ENCODE measurements at regions not wholly inside any gene's neighbourhood (a gene's known extent, or its start where the extent isn't known, plus 50 kb on each side); places are given as distances from the start of the nearest gene placed in this dataset.

- Histone ChIP-seq H2AFZ (ENCODE audit: low read length) (no peak overlapping the region), H3K79me2 (ENCODE audit: insufficient read depth, low read length) (no peaks in the 10 kb centered on the region), H3K4me3 (ENCODE audit: low read depth, low read length, poor library complexity, severe bottlenecking) (no peak overlapping the region), H3K27me3 (ENCODE audit: insufficient read depth, low read length) (no peaks in the 10 kb centered on the region), H3K4me1 (ENCODE audit: insufficient read depth, low read length, severe bottlenecking) (no peaks in the 10 kb centered on the region), H3K9ac (ENCODE audit: low read length) (no peak overlapping the region), H3K36me3 (ENCODE audit: insufficient read depth, low read length) (no peaks in the 10 kb centered on the region), H3K27ac (ENCODE audit: low read depth, low read length, poor library complexity, severe bottlenecking) (no peak overlapping the region), H3K9me2 (ENCODE audit: low read depth, low read length) (no peaks in the 10 kb centered on the region), H4K20me1 (ENCODE audit: insufficient read depth, low read length) (no peaks in the 10 kb centered on the region), H3K4me2 (ENCODE audit: low read length) (no peak overlapping the region), H3F3A (ENCODE audit: insufficient read depth, low read length) (no peaks in the 10 kb centered on the region), H3K9me3 (ENCODE audit: low read length) (no peaks in the 10 kb centered on the region)
- TF ChIP-seq CTCF (IDR thresholded peaks at IDR 0.05; ENCODE audit: low read length), result no peak
- TF ChIP-seq EZH2 (IDR thresholded peaks at IDR 0.05; ENCODE audit: borderline replicate concordance, low read length), result no peak
Measured at GRCh38 chr1:221343607-221344006, 398.3 kb downstream of the DUSP10 start.

- TF ChIP-seq CTCF (IDR thresholded peaks at IDR 0.05; ENCODE audit: low read length), result no peak
- no peak for TF ChIP-seq EZH2 (IDR thresholded peaks at IDR 0.05; ENCODE audit: borderline replicate concordance, low read length)
- Histone ChIP-seq H3K9me2 (ENCODE audit: low read depth, low read length) (no peaks in the 10 kb centered on the region), H4K20me1 (ENCODE audit: insufficient read depth, low read length) (no peaks in the 10 kb centered on the region), H3K36me3 (ENCODE audit: insufficient read depth, low read length) (no peaks in the 10 kb centered on the region), H3F3A (ENCODE audit: insufficient read depth, low read length) (no peaks in the 10 kb centered on the region), H3K9ac (ENCODE audit: low read length) (no peak overlapping the region), H2AFZ (ENCODE audit: low read length) (no peak overlapping the region), H3K27ac (ENCODE audit: low read depth, low read length, poor library complexity, severe bottlenecking) (no peak overlapping the region), H3K27me3 (ENCODE audit: insufficient read depth, low read length) (no peaks in the 10 kb centered on the region), H3K9me3 (ENCODE audit: low read length) (no peaks in the 10 kb centered on the region), H3K4me2 (ENCODE audit: low read length) (no peak overlapping the region), H3K4me3 (ENCODE audit: low read depth, low read length, poor library complexity, severe bottlenecking) (no peak overlapping the region), H3K4me1 (ENCODE audit: insufficient read depth, low read length, severe bottlenecking) (no peaks in the 10 kb centered on the region), H3K79me2 (ENCODE audit: insufficient read depth, low read length) (no peaks in the 10 kb centered on the region)
Measured at GRCh38 chr1:221344693-221345092, 397.2 kb downstream of the DUSP10 start.

GRCh38 chr1:221347706-221348105, 394.2 kb downstream of the DUSP10 start:
- no peak overlapping the region for H3K27ac ChIP-seq (ENCODE audit: low read depth, low read length, poor library complexity, severe bottlenecking)
- H3K4me1 ChIP-seq (ENCODE audit: insufficient read depth, low read length, severe bottlenecking), result no peaks in the 10 kb centered on the region
- no peaks in the 10 kb centered on the region for H4K20me1 ChIP-seq (ENCODE audit: insufficient read depth, low read length)
- TF ChIP-seq EZH2 (IDR thresholded peaks at IDR 0.05; ENCODE audit: borderline replicate concordance, low read length) (no peak), CTCF (IDR thresholded peaks at IDR 0.05; ENCODE audit: low read length) (no peak)
- no peaks in the 10 kb centered on the region for H3K27me3 ChIP-seq (ENCODE audit: insufficient read depth, low read length)
- H3K36me3 ChIP-seq (ENCODE audit: insufficient read depth, low read length), result no peaks in the 10 kb centered on the region
- no peak overlapping the region for H3K4me3 ChIP-seq (ENCODE audit: low read depth, low read length, poor library complexity, severe bottlenecking)
- no peak overlapping the region for H3K9ac ChIP-seq (ENCODE audit: low read length)
- H3F3A ChIP-seq (ENCODE audit: insufficient read depth, low read length), result no peaks in the 10 kb centered on the region
- no peaks in the 10 kb centered on the region for H3K9me2 ChIP-seq (ENCODE audit: low read depth, low read length)
- H3K79me2 ChIP-seq (ENCODE audit: insufficient read depth, low read length), result no peaks in the 10 kb centered on the region
- no peak overlapping the region for H3K4me2 ChIP-seq (ENCODE audit: low read length)
- H2AFZ ChIP-seq (ENCODE audit: low read length), result no peak overlapping the region
- no peaks in the 10 kb centered on the region for H3K9me3 ChIP-seq (ENCODE audit: low read length)
